Neural progenitor cell (in vitro differentiated cells): ENCODE measurements at regions not wholly inside any gene's neighbourhood (a gene's known extent, or its start where the extent isn't known, plus 50 kb on each side); places are given as distances from the start of the nearest gene placed in this dataset.

Experiments
- EZH2phosphoT487 ChIP-seq: fragments of 200-600 bp; sonication (generic); IDR thresholded peaks from 2 replicates; pipeline ENCODE4 v1.6.1; 2017; ENCODE audit warnings: antibody characterized with exemption
- TF ChIP-seq, protein P1 (sequence below): fragments of 200-600 bp; sonication (generic); IDR thresholded peaks from 2 replicates; pipeline ENCODE4 v1.5.1; 2017; ENCODE audit warnings: antibody characterized with exemption, mild to moderate bottlenecking

DNA sequence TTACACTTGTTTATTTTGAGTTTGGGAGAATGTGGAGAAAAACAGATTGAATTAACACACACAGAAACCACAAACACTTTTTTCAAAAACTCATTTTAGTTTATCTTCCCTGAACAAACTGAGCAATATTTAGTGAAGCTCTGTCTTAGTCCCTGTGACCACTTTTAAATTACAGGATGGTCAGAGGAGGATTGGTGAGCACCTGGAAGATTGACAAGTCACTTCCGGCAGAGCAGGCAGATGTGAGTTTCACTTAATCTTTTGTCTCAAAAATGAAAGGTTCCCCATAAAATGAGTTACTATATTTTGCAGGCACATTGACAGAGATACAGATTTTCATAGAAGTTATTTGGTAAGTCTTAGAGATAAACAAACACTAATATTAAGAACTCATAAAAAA is 970.1 kb downstream of the ADGRL3 start:
- TF ChIP-seq, protein P1, sequence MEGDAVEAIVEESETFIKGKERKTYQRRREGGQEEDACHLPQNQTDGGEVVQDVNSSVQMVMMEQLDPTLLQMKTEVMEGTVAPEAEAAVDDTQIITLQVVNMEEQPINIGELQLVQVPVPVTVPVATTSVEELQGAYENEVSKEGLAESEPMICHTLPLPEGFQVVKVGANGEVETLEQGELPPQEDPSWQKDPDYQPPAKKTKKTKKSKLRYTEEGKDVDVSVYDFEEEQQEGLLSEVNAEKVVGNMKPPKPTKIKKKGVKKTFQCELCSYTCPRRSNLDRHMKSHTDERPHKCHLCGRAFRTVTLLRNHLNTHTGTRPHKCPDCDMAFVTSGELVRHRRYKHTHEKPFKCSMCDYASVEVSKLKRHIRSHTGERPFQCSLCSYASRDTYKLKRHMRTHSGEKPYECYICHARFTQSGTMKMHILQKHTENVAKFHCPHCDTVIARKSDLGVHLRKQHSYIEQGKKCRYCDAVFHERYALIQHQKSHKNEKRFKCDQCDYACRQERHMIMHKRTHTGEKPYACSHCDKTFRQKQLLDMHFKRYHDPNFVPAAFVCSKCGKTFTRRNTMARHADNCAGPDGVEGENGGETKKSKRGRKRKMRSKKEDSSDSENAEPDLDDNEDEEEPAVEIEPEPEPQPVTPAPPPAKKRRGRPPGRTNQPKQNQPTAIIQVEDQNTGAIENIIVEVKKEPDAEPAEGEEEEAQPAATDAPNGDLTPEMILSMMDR: no peak
- TF ChIP-seq EZH2phosphoT487: no peak
